Gastroesophageal sphincter (tissue), 3 donors: ENCODE measurements at regions not wholly inside any gene's neighbourhood (a gene's known extent, or its start where the extent isn't known, plus 50 kb on each side); places are given as distances from the start of the nearest gene placed in this dataset.

Experiments
- POLR2A ChIP-seq, 2 donors: fragments of 450-650 bp; IDR thresholded peaks; one replicate each; pipeline ENCODE4 v1.6.1; 2017; ENCODE audit warnings: antibody characterized with exemption in 2 of 2, mild to moderate bottlenecking in 2 of 2, moderate library complexity in 1 of 2
- POLR2AphosphoS5 ChIP-seq: sonication (generic); formaldehyde crosslinking; IDR thresholded peaks from one replicate; pipeline ENCODE4 v1.6.1; 2017; ENCODE audit warnings: antibody characterized with exemption
- TF ChIP-seq, protein P1 (sequence below), 4 experiments: fragments of 200-600 bp in 2 of 4; fragments of 450-650 bp in 2 of 4; sonication (generic) in 1 of 4; IDR thresholded peaks; one replicate each; pipeline ENCODE4 v1.5.1; 2017 to 2019; ENCODE audit warnings: antibody characterized with exemption in 4 of 4, mild to moderate bottlenecking in 2 of 4, moderate library complexity in 2 of 4

DNA sequence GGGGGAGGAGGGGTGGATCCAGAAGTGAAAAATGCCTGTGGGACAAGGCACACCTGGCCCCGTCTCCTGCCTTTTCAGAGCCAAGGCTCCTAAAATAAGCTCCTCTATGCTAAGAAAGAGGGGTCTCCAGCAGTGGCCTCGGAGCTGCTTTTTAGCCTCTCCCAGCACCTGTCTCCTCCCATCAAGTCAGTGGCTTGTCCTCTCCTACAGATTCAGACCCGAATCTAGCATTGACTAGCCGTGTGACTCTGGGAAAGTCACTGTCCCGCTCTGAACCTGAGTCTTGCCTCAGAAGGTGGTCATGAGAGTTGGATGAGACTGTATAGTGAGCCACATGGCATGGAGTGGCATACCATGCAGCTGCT, 90.8 kb upstream of the THY1 start:
- TF ChIP-seq, protein P1, sequence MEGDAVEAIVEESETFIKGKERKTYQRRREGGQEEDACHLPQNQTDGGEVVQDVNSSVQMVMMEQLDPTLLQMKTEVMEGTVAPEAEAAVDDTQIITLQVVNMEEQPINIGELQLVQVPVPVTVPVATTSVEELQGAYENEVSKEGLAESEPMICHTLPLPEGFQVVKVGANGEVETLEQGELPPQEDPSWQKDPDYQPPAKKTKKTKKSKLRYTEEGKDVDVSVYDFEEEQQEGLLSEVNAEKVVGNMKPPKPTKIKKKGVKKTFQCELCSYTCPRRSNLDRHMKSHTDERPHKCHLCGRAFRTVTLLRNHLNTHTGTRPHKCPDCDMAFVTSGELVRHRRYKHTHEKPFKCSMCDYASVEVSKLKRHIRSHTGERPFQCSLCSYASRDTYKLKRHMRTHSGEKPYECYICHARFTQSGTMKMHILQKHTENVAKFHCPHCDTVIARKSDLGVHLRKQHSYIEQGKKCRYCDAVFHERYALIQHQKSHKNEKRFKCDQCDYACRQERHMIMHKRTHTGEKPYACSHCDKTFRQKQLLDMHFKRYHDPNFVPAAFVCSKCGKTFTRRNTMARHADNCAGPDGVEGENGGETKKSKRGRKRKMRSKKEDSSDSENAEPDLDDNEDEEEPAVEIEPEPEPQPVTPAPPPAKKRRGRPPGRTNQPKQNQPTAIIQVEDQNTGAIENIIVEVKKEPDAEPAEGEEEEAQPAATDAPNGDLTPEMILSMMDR (IDR thresholded peaks at IDR 0.05): no peak
- no peak for TF ChIP-seq POLR2AphosphoS5
- TF ChIP-seq POLR2A (IDR thresholded peaks at IDR 0.05): no peak
